H1 (cell line): ENCODE measurements at regions not wholly inside any gene's neighbourhood (a gene's known extent, or its start where the extent isn't known, plus 50 kb on each side); places are given as distances from the start of the nearest gene placed in this dataset.

Experiments used
- CHD7 ChIP-seq: fragments of 300-600 bp; sonication (generic); IDR thresholded peaks from 2 replicates; pipeline ENCODE4 v1.7.1; 2012; ENCODE audit warnings: low read length, moderate library complexity, mild to moderate bottlenecking, inconsistent platforms; ENCODE audit not compliant: insufficient replicate concordance
- SP4 ChIP-seq: IDR thresholded peaks from 2 replicates; pipeline ENCODE4 v1.6.1; 2012; ENCODE audit warnings: low read length, inconsistent platforms
- TBP ChIP-seq: IDR thresholded peaks from 2 replicates; pipeline ENCODE4 v1.6.1; 2011; ENCODE audit warnings: low read depth, low read length, improper control_type of control experiment

- TF ChIP-seq CHD7 (no peak), TBP (no peak), SP4 (no peak)
Measured at GRCh38 chr6:139730340-139730974, 356.0 kb upstream of the CITED2 start (continued).
